Loucy (cell line): ENCODE measurements at regions not wholly inside any gene's neighbourhood (a gene's known extent, or its start where the extent isn't known, plus 50 kb on each side); places are given as distances from the start of the nearest gene placed in this dataset.

Experiments used
- H2AFZ ChIP-seq: fragments of 200-600 bp; sonication (generic); 2 replicates; pipeline ENCODE4 v1.6.0; 2016; ENCODE audit warnings: antibody characterized with exemption, mild to moderate bottlenecking, low read length, moderate library complexity
- H3F3A ChIP-seq: fragments of 200-600 bp; 2 replicates; pipeline ENCODE4 v1.6.0; 2016; ENCODE audit warnings: antibody characterized with exemption, low read depth, mild to moderate bottlenecking
- H3K27me3 ChIP-seq: fragments of 200-600 bp; sonication (generic); 2 replicates; pipeline ENCODE4 v1.6.1; 2014; ENCODE audit warnings: low read length, mild to moderate bottlenecking; ENCODE audit not compliant: insufficient read depth, poor library complexity, severe bottlenecking
- H3K36me3 ChIP-seq: fragments of 200-600 bp; sonication (generic); 2 replicates; pipeline ENCODE4 v1.6.1; 2016; ENCODE audit warnings: low read length; ENCODE audit not compliant: insufficient read depth
- H3K4me1 ChIP-seq: fragments of 200-600 bp; sonication (generic); 2 replicates; pipeline ENCODE4 v1.5.1; 2014; ENCODE audit warnings: low read length, mild to moderate bottlenecking; ENCODE audit not compliant: insufficient read depth, poor library complexity, severe bottlenecking
- H3K4me2 ChIP-seq: fragments of 200-600 bp; sonication (generic); 2 replicates; pipeline ENCODE4 v1.6.0; 2014; ENCODE audit warnings: antibody characterized with exemption, low read length, low read depth, mild to moderate bottlenecking; ENCODE audit not compliant: poor library complexity, severe bottlenecking
- H3K4me3 ChIP-seq: fragments of 200-600 bp; sonication (generic); 2 replicates; pipeline ENCODE4 v1.5.1; 2014; ENCODE audit warnings: low read length, mild to moderate bottlenecking, mixed read lengths; ENCODE audit not compliant: poor library complexity, severe bottlenecking
- H3K79me2 ChIP-seq: fragments of 200-600 bp; sonication (generic); 2 replicates; pipeline ENCODE4 v1.6.1; 2014; ENCODE audit warnings: low read length; ENCODE audit not compliant: insufficient read depth
- H3K9ac ChIP-seq: fragments of 200-600 bp; sonication (generic); 2 replicates; pipeline ENCODE4 v1.6.0; 2014; ENCODE audit warnings: mild to moderate bottlenecking, low read depth, low read length, moderate library complexity; ENCODE audit not compliant: poor library complexity, severe bottlenecking
- H3K9me2 ChIP-seq: fragments of 200-600 bp; sonication (generic); replicated peaks from 2 replicates; pipeline ENCODE4 v1.6.1; 2016; ENCODE audit warnings: low read depth, low read length, mixed read lengths
- H3K9me3 ChIP-seq: fragments of 200-600 bp; sonication (generic); 2 replicates; pipeline ENCODE4 v1.6.1; 2014; ENCODE audit warnings: mild to moderate bottlenecking, antibody characterized with exemption, low read length, low read depth; ENCODE audit not compliant: insufficient read depth
- H4K20me1 ChIP-seq: fragments of 200-600 bp; sonication (generic); 2 replicates; pipeline ENCODE4 v1.6.0; 2014; ENCODE audit warnings: antibody characterized with exemption, low read length, mild to moderate bottlenecking; ENCODE audit not compliant: insufficient read depth, poor library complexity, severe bottlenecking
- EZH2phosphoT487 ChIP-seq: fragments of 200-600 bp; IDR thresholded peaks from 2 replicates; pipeline ENCODE4 v1.6.1; 2018; ENCODE audit warnings: antibody characterized with exemption, mild to moderate bottlenecking, moderate library complexity, borderline replicate concordance
- TF ChIP-seq, protein P1 (sequence below): fragments of 200-600 bp; sonication (generic); conservative IDR thresholded peaks from 2 replicates; pipeline ENCODE4 v1.5.1; 2014; ENCODE audit warnings: mild to moderate bottlenecking, antibody characterized with exemption, low read length

DNA sequence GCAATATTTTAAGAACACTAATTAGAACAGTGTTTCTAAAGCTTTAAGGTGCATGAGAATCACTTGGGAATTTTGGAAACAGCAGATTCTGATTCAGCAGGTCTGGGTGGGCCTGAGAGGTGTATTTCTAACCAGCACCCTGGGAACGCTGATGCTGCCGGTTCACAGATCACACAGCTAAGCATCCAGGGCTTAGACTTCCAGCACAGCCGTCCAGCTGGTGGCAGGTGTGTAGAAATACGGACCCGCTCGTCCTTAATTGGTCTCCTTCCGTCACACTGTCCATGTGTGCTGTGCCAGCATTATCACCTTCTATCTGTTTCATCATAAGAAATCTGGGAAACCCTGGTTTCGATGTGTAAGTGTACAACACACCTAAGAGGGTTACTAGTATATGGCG, 1029.0 kb downstream of the EFNB2 start:
- Histone ChIP-seq H3K27me3 (no peaks in the 10 kb centered on the region), H3K9ac (no peak overlapping the region), H3K9me3 (no peaks in the 10 kb centered on the region), H3K79me2 (no peaks in the 10 kb centered on the region), H3K4me2 (no peak overlapping the region), H3F3A (no peaks in the 10 kb centered on the region), H3K4me3 (no peak overlapping the region), H3K9me2 (no peaks in the 10 kb centered on the region), H2AFZ (no peak overlapping the region), H4K20me1 (no peaks in the 10 kb centered on the region), H3K36me3 (no peaks in the 10 kb centered on the region), H3K4me1 (no peaks in the 10 kb centered on the region)
- TF ChIP-seq, protein P1, sequence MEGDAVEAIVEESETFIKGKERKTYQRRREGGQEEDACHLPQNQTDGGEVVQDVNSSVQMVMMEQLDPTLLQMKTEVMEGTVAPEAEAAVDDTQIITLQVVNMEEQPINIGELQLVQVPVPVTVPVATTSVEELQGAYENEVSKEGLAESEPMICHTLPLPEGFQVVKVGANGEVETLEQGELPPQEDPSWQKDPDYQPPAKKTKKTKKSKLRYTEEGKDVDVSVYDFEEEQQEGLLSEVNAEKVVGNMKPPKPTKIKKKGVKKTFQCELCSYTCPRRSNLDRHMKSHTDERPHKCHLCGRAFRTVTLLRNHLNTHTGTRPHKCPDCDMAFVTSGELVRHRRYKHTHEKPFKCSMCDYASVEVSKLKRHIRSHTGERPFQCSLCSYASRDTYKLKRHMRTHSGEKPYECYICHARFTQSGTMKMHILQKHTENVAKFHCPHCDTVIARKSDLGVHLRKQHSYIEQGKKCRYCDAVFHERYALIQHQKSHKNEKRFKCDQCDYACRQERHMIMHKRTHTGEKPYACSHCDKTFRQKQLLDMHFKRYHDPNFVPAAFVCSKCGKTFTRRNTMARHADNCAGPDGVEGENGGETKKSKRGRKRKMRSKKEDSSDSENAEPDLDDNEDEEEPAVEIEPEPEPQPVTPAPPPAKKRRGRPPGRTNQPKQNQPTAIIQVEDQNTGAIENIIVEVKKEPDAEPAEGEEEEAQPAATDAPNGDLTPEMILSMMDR, result no peak
- TF ChIP-seq EZH2phosphoT487, result no peak

DNA sequence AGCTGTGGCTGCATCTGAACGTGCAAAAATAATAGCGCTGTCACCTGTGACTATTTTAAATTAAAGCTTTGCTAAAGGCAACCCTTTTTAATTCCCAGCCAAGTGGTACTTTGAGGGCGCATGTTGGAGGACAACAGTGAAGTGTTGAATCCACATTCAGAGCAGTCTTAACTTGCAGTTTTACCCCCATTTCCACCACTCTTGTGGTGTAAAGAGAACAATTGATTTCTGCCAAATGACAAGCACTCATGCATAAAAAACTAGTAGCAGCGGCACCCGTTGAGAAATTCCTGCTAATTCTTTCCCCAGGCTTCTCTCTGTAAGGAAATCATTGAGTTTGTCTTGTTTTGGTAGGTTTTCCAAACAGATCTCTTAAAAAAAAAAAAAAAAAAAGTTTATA, 1033.3 kb downstream of the EFNB2 start:
- no peaks in the 10 kb centered on the region for H3K27me3 ChIP-seq
- no peak overlapping the region for H2AFZ ChIP-seq
- no peaks in the 10 kb centered on the region for H3K9me2 ChIP-seq
- TF ChIP-seq, protein P1, result no peak
- no peak for TF ChIP-seq EZH2phosphoT487
- no peaks in the 10 kb centered on the region for H3K36me3 ChIP-seq
- H3K9ac ChIP-seq, result no peak overlapping the region
- H3K4me3 ChIP-seq, result no peak overlapping the region
- no peaks in the 10 kb centered on the region for H3F3A ChIP-seq
- H3K9me3 ChIP-seq, result no peaks in the 10 kb centered on the region
- H3K4me1 ChIP-seq, result no peaks in the 10 kb centered on the region
- no peaks in the 10 kb centered on the region for H4K20me1 ChIP-seq
- no peaks in the 10 kb centered on the region for H3K79me2 ChIP-seq
- no peak overlapping the region for H3K4me2 ChIP-seq

DNA sequence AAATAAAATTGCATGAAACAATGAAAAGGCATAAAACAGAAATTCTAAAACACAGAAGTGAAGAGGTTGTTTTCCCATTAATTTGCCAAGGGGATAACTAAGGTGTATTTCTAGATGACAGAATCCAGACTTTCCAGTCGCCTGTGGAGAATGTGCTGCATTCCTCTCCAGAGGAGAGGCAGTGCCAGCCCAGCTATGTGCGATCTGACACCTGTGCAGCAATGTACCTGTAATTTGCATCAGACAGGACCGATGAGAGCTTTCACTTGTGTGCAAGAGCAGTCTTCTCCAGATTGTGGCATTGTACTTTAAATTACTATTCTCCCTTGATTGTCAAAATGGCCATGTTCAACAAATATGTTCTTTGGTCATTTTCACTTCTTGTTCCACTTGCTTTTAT, 1037.9 kb downstream of the EFNB2 start:
- Histone ChIP-seq H3K9ac (no peak overlapping the region), H3K4me2 (no peak overlapping the region), H4K20me1 (no peaks in the 10 kb centered on the region), H3K36me3 (no peaks in the 10 kb centered on the region), H3K4me3 (no peak overlapping the region), H3K9me3 (no peaks in the 10 kb centered on the region), H3K79me2 (no peaks in the 10 kb centered on the region), H3F3A (no peaks in the 10 kb centered on the region), H3K4me1 (no peaks in the 10 kb centered on the region), H3K27me3 (no peaks in the 10 kb centered on the region), H2AFZ (no peak overlapping the region), H3K9me2 (no peaks in the 10 kb centered on the region)
- TF ChIP-seq EZH2phosphoT487, result no peak
- TF ChIP-seq, protein P1, result no peak
